NCI-H748 (cell line): ENCODE measurements at regions not wholly inside any gene's neighbourhood (a gene's known extent, or its start where the extent isn't known, plus 50 kb on each side); places are given as distances from the start of the nearest gene placed in this dataset.
"Not testable (repeated sequence)": the region's sequence is repeated elsewhere in the genome, so short reads cannot be mapped to it uniquely, and the experiment has no call there.

Experiments used
- DNase-seq: peaks from one replicate; lab custom pipeline; 2025; ENCODE audit not compliant: unreplicated experiment; lab: John Stamatoyannopoulos, UW

- DNase-seq: no peak
Measured at GRCh38 chr15:70378126-70379031, 280.7 kb upstream of the TLE3 start.

GRCh38 chr15:70376929-70377691, 279.4 kb upstream of the TLE3 start:
- DNase-seq: peak; percentile 49

- no peak for DNase-seq
Measured at GRCh38 chr15:70376031-70376928, 278.6 kb upstream of the TLE3 start.

- no peak for DNase-seq
Measured at GRCh38 chr15:70375586-70375985, 277.9 kb upstream of the TLE3 start.

- DNase-seq: peak; percentile 78
Measured at GRCh38 chr15:70375006-70375431, 277.3 kb upstream of the TLE3 start.

- DNase-seq: no peak
Measured at GRCh38 chr15:70374096-70374495, 276.4 kb upstream of the TLE3 start.

- not testable (repeated sequence) for DNase-seq
Measured at GRCh38 chr15:70373439-70373838, 275.7 kb upstream of the TLE3 start.

GRCh38 chr15:70367913-70368705, 270.4 kb upstream of the TLE3 start:
- DNase-seq: not testable (repeated sequence)

GRCh38 chr15:70364023-70364422, 266.3 kb upstream of the TLE3 start:
- DNase-seq: not testable (repeated sequence)

- peak; percentile 38 for DNase-seq
Measured at GRCh38 chr15:70362886-70363285, 265.2 kb upstream of the TLE3 start.

GRCh38 chr15:70362350-70362749, 264.6 kb upstream of the TLE3 start:
- no peak for DNase-seq

- DNase-seq: no peak
Measured at GRCh38 chr15:70361891-70362290, 264.2 kb upstream of the TLE3 start.

- no peak for DNase-seq
Measured at GRCh38 chr15:70361106-70361505, 263.4 kb upstream of the TLE3 start.

GRCh38 chr15:70358871-70359647, 261.3 kb upstream of the TLE3 start:
- DNase-seq: peak; percentile 76

- no peak for DNase-seq
Measured at GRCh38 chr15:70358011-70358819, 260.5 kb upstream of the TLE3 start.

GRCh38 chr15:70357453-70357852, 259.7 kb upstream of the TLE3 start:
- DNase-seq: no peak

GRCh38 chr15:70356919-70357318, 259.2 kb upstream of the TLE3 start:
- DNase-seq: no peak

GRCh38 chr15:70356062-70356860, 258.5 kb upstream of the TLE3 start:
- DNase-seq: no peak
